Upper lobe of left lung (tissue), 6 donors: ENCODE measurements at regions not wholly inside any gene's neighbourhood (a gene's known extent, or its start where the extent isn't known, plus 50 kb on each side); places are given as distances from the start of the nearest gene placed in this dataset.

Experiments
- ATAC-seq, 2 donors: fragments of 200-7000 bp; cut with Tn5 transposase; one replicate each; pipeline ENCODE4 v1.9.1; 2022; ENCODE audit warnings: mild to moderate bottlenecking in 2 of 2, moderate library complexity in 2 of 2; ENCODE audit not compliant: low FRiP score in 2 of 2
- DNase-seq, 2 donors: peaks; one replicate each; pipeline ENCODE4 v3.0.0-alpha.2; 2019 to 2020
- H3K27ac ChIP-seq, 4 donors: fragments of 200-600 bp; sonication (generic); one replicate each; pipeline ENCODE4 v1.5.1; 2016 to 2019
- H3K27me3 ChIP-seq, 4 donors: fragments of 200-600 bp; sonication (generic); one replicate each; pipeline ENCODE4 v1.5.1; 2017 to 2019
- H3K36me3 ChIP-seq, 4 donors: fragments of 200-600 bp; sonication (generic); one replicate each; pipeline ENCODE4 v1.5.1; 2016 to 2019
- H3K4me1 ChIP-seq, 4 donors: fragments of 200-600 bp; sonication (generic); one replicate each; pipeline ENCODE4 v1.5.1; 2018 to 2019
- H3K4me3 ChIP-seq, 4 donors: fragments of 200-600 bp; sonication (generic); one replicate each; pipeline ENCODE4 v1.5.1; 2017 to 2019; ENCODE audit warnings: mild to moderate bottlenecking in 2 of 4, moderate library complexity in 1 of 4
- H3K9me3 ChIP-seq, 4 donors: fragments of 200-600 bp; sonication (generic); one replicate each; pipeline ENCODE4 v1.5.1; 2018 to 2019
- CTCF ChIP-seq, 6 experiments: fragments of 450-650 bp in 4 of 6; fragments of 200-600 bp in 2 of 6; sonication (generic) in 2 of 6; IDR thresholded peaks; one replicate each; pipeline ENCODE4 v1.5.1; 2016 to 2019; ENCODE audit warnings: antibody characterized with exemption in 6 of 6
- EP300 ChIP-seq, 4 donors: sonication (generic); formaldehyde crosslinking; IDR thresholded peaks; one replicate each; pipeline ENCODE4 v1.5.1; 2017; ENCODE audit warnings: antibody characterized with exemption in 4 of 4, control low read depth in 2 of 4
- POLR2A ChIP-seq, 4 donors: fragments of 450-650 bp; IDR thresholded peaks; one replicate each; pipeline ENCODE4 v1.5.1; 2016 to 2017; ENCODE audit warnings: antibody characterized with exemption in 4 of 4, mild to moderate bottlenecking in 2 of 4
- POLR2AphosphoS5 ChIP-seq, 2 donors: sonication (generic); formaldehyde crosslinking; IDR thresholded peaks; one replicate each; pipeline ENCODE4 v1.5.1; 2017; ENCODE audit warnings: antibody characterized with exemption in 2 of 2
- WGBS, 2 donors: methylation state at CpG; one replicate each; pipeline ENCODE4 v1.1.5; 2017 to 2018; 5-methylcytosine and 5-hydroxymethylcytosine counted together
- donor health status: DM: no; HTN: no; CAD: no; lungs with moderate emphysema.
- donor health status: DM: no; HTN: yes; CAD: no; lungs with severe emphysema.

- peaks cover 4 to 7% (median 5%) of the 10 kb centered on the region in 4 donors for H3K9me3 ChIP-seq
- TF ChIP-seq POLR2A (IDR thresholded peaks at IDR 0.05), result no peak
- no peak for TF ChIP-seq EP300 (IDR thresholded peaks at IDR 0.05)
- no peak for TF ChIP-seq POLR2AphosphoS5 (IDR thresholded peaks at IDR 0.05)
- no peak for TF ChIP-seq CTCF (IDR thresholded peaks at IDR 0.05)
- WGBS, 2 donors, result 76 to 78% methylated on average over 6 of the region's 6 CpGs
- H3K4me1 ChIP-seq, result no peaks in the 10 kb centered on the region
- ATAC-seq, result no peak
- no peaks in the 10 kb centered on the region for H3K27me3 ChIP-seq
- H3K4me3 ChIP-seq, result no peak overlapping the region
- H3K36me3 ChIP-seq, result no peaks in the 10 kb centered on the region
- no peak for DNase-seq
- no peak overlapping the region for H3K27ac ChIP-seq
Observed at GRCh38 chr17:5794881-5795506, 210.7 kb upstream of the NLRP1 start.

DNA sequence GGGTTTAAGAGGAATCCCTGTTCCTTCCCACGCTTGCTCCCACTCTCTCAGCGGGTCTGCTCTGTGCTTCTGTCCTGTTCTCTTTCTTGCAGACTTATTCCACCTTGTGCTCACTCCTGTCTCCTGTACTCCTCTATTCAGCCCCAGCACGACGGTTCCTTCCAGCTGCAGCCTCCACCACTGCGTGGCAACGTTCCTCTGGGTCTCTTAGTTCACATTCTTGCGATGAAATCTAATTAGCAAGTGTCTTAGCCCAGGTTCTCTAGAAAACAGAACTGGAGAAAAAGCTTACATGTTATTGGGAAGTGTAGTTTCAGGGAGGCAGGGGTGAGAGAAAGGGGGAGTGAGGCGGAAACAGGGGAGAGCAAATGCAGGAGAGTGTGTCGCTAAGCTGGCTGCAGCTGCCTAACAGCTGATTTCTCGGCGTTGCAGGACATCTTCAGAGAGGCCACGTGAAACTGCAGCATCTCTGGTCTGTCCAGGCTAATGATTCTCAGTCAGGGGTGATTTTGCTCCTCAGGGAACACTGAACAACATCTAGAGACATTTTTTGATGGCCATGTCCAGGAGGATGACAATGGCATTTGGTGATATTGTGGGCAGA lies 213.2 kb upstream of the NLRP1 start:
- no peak for DNase-seq
- TF ChIP-seq POLR2A (IDR thresholded peaks at IDR 0.05) (no peak), EP300 (IDR thresholded peaks at IDR 0.05) (no peak), CTCF (IDR thresholded peaks at IDR 0.05) (no peak), POLR2AphosphoS5 (IDR thresholded peaks at IDR 0.05) (no peak)
- Histone ChIP-seq H3K27ac (no peak overlapping the region), H3K4me3 (no peak overlapping the region), H3K36me3 (no peaks in the 10 kb centered on the region), H3K9me3 (peaks cover 4 to 7% (median 5%) of the 10 kb centered on the region in 4 donors), H3K27me3 (no peaks in the 10 kb centered on the region), H3K4me1 (no peaks in the 10 kb centered on the region)
- no peak for ATAC-seq
- 31 to 37% methylated on average over 12 of the region's 12 CpGs for WGBS, 2 donors

- Histone ChIP-seq H3K27ac (no peak overlapping the region), H3K9me3 (peaks cover under 1 to 4% (median 2%) of the 10 kb centered on the region in 4 donors), H3K36me3 (no peaks in the 10 kb centered on the region), H3K4me1 (no peaks in the 10 kb centered on the region), H3K27me3 (no peaks in the 10 kb centered on the region), H3K4me3 (no peak overlapping the region)
- no peak for TF ChIP-seq POLR2AphosphoS5 (IDR thresholded peaks at IDR 0.05)
- no peak for TF ChIP-seq POLR2A (IDR thresholded peaks at IDR 0.05)
- TF ChIP-seq CTCF (IDR thresholded peaks at IDR 0.05), result no peak
- no peak for TF ChIP-seq EP300 (IDR thresholded peaks at IDR 0.05)
- DNase-seq (no peak), ATAC-seq (no peak)
- WGBS, 2 donors, result 49 to 62% methylated on average over 4 of the region's 4 CpGs
Observed at GRCh38 chr17:5798094-5798493, 213.8 kb upstream of the NLRP1 start.

GRCh38 chr17:5800131-5800530 lies 215.8 kb upstream of the NLRP1 start:
- DNase-seq (no peak), ATAC-seq (no peak)
- Histone ChIP-seq H3K36me3 (no peaks in the 10 kb centered on the region), H3K4me1 (no peaks in the 10 kb centered on the region), H3K9me3 (no peaks in the 10 kb centered on the region), H3K27me3 (no peaks in the 10 kb centered on the region), H3K4me3 (no peak overlapping the region), H3K27ac (no peak overlapping the region)
- WGBS, 2 donors, result 53 to 59% methylated on average over 9 of the region's 9 CpGs
- TF ChIP-seq POLR2A (IDR thresholded peaks at IDR 0.05), result no peak
- TF ChIP-seq EP300 (IDR thresholded peaks at IDR 0.05), result no peak
- no peak for TF ChIP-seq CTCF (IDR thresholded peaks at IDR 0.05)
- no peak for TF ChIP-seq POLR2AphosphoS5 (IDR thresholded peaks at IDR 0.05)

DNA sequence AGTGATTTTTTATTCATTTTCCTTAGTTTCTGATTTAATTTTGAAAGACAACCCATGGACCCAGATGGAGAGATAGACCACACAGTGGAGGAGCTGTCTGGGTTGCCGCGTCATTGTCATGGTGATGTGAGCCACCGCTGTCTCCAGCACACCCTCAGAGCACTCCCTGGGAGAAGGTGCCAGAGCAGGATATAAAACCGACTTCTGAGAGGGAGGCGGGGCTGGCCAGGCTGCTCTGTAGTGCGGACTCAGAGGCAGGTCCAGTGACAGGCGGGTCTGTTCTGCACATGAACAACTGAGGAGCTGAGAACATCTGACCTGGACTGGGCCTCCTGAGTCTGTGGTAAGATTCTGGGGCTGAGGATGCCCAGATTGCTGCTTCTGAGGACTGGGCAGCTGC lies 216.3 kb upstream of the NLRP1 start:
- no peaks in the 10 kb centered on the region for H3K36me3 ChIP-seq
- H3K9me3 ChIP-seq, result no peaks in the 10 kb centered on the region
- no peaks in the 10 kb centered on the region for H3K27me3 ChIP-seq
- WGBS, 2 donors, result 31 to 48% methylated on average over 4 to 7 of the region's 7 CpGs
- no peak for TF ChIP-seq POLR2AphosphoS5 (IDR thresholded peaks at IDR 0.05)
- no peak for TF ChIP-seq CTCF (IDR thresholded peaks at IDR 0.05)
- no peak for TF ChIP-seq EP300 (IDR thresholded peaks at IDR 0.05)
- TF ChIP-seq POLR2A (IDR thresholded peaks at IDR 0.05), result no peak
- DNase-seq (no peak), ATAC-seq (no peak)
- H3K4me3 ChIP-seq, result no peak overlapping the region
- no peak overlapping the region for H3K27ac ChIP-seq
- H3K4me1 ChIP-seq, result no peaks in the 10 kb centered on the region
